H1 (cell line): ENCODE measurements at regions not wholly inside any gene's neighbourhood (a gene's known extent, or its start where the extent isn't known, plus 50 kb on each side); places are given as distances from the start of the nearest gene placed in this dataset.

Experiments
- CTCF ChIA-PET: fragments of 300-600 bp; sonication (Branson Sonifier 250); formaldehyde crosslinking; loops from one replicate; lab custom pipeline; 2021; ENCODE audit not compliant: partially characterized antibody; lab: Charles Lee
- POLR2A ChIA-PET: fragments of 300-600 bp; sonication (Branson Sonifier 250); formaldehyde crosslinking; loops from one replicate; lab custom pipeline; 2021; ENCODE audit warnings: inconsistent platforms; ENCODE audit not compliant: partially characterized antibody; lab: Charles Lee
- DNase-seq, 2 experiments: peaks; one replicate each; pipeline versions ENCODE4 v3.0.0 to v3.0.0-alpha.2; 2010 to 2022; ENCODE audit warnings: low spot score in 2 of 2, low read depth in 1 of 2, mixed read lengths in 1 of 2
- FAIRE-seq: peaks from 2 replicates; lab custom pipeline; 2011; peaks lifted over from hg19 to GRCh38; lab: Jason Lieb, UNC
- H2AFZ ChIP-seq: 2 replicates; pipeline ENCODE4 v1.8.1; 2012; ENCODE audit warnings: low read length, inconsistent platforms
- H2AK5ac ChIP-seq: 2 replicates; pipeline ENCODE4 v1.6.1; 2013; ENCODE audit warnings: low read depth, low read length
- H2BK120ac ChIP-seq: replicated peaks from 2 replicates; pipeline ENCODE3; 2013; ENCODE audit warnings: low read depth, low read length, inconsistent platforms
- H2BK12ac ChIP-seq: 2 replicates; pipeline ENCODE4 v1.6.1; 2013; ENCODE audit warnings: low read depth, low read length
- H2BK15ac ChIP-seq: 2 replicates; pipeline ENCODE4 v1.6.1; 2013; ENCODE audit warnings: low read length
- H2BK20ac ChIP-seq: 2 replicates; pipeline ENCODE4 v1.6.1; 2013; ENCODE audit warnings: low read length
- H2BK5ac ChIP-seq: 2 replicates; pipeline ENCODE4 v1.6.1; 2013; ENCODE audit warnings: low read depth, low read length
- H3K14ac ChIP-seq: 2 replicates; pipeline ENCODE4 v1.6.1; 2013; ENCODE audit warnings: inconsistent platforms; ENCODE audit not compliant: insufficient read length
- H3K18ac ChIP-seq: 2 replicates; pipeline ENCODE4 v1.6.1; 2013; ENCODE audit warnings: low read length; ENCODE audit errors: extremely low read depth
- H3K23ac ChIP-seq: 2 replicates; pipeline ENCODE4 v1.6.1; 2013; ENCODE audit warnings: inconsistent platforms; ENCODE audit not compliant: insufficient read length
- H3K23me2 ChIP-seq: 2 replicates; pipeline ENCODE4 v1.6.1; 2013; ENCODE audit warnings: low read depth, low read length
- H3K27ac ChIP-seq: 2 replicates; pipeline ENCODE4 v1.6.1; 2011; ENCODE audit warnings: low read depth, low read length, inconsistent platforms
- H3K27me3 ChIP-seq, 4 experiments: replicated peaks in 1 of 4; 1 replicate in 1 of 4; 2 replicates in 3 of 4; pipeline versions ENCODE4 v1.6.1 to v1.8.1; 2011 to 2013; ENCODE audit warnings: low read length in 3 of 4, mild to moderate bottlenecking in 3 of 4, inconsistent platforms in 2 of 4, mixed read lengths in 2 of 4, moderate library complexity in 1 of 4; ENCODE audit not compliant: control insufficient read depth in 3 of 4, insufficient read depth in 3 of 4; ENCODE audit errors: extremely low read depth in 1 of 4
- H3K36me3 ChIP-seq, 4 experiments: 2 replicates each; pipeline versions ENCODE4 v1.6.1 to v1.8.1; 2011 to 2013; ENCODE audit warnings: mild to moderate bottlenecking in 4 of 4, low read length in 3 of 4, moderate library complexity in 2 of 4, control low read depth in 1 of 4, inconsistent platforms in 1 of 4; ENCODE audit not compliant: insufficient read depth in 4 of 4, control insufficient read depth in 2 of 4
- H3K4ac ChIP-seq: replicated peaks from 2 replicates; pipeline ENCODE3; 2013; ENCODE audit warnings: low read length, low read depth, mixed read lengths, inconsistent platforms; ENCODE audit not compliant: insufficient read length
- H3K4me1 ChIP-seq, 4 experiments: replicated peaks in 1 of 4; 1 replicate in 1 of 4; 2 replicates in 3 of 4; pipeline versions ENCODE4 v1.6.1 to v1.8.1; 2011 to 2013; ENCODE audit warnings: low read length in 3 of 4, inconsistent platforms in 2 of 4, mixed read lengths in 1 of 4; ENCODE audit not compliant: insufficient read depth in 4 of 4, control insufficient read depth in 3 of 4
- H3K4me2 ChIP-seq, 2 experiments: 2 replicates each; pipeline versions ENCODE4 v1.6.1 to v1.8.1; 2011 to 2013; ENCODE audit warnings: low read depth in 2 of 2, low read length in 2 of 2, control low read depth in 1 of 2, inconsistent platforms in 1 of 2, mild to moderate bottlenecking in 1 of 2; ENCODE audit not compliant: insufficient read depth in 1 of 2
- H3K4me3 ChIP-seq, 4 experiments: fragments of 200-600, 300-600 bp in 1 of 4; sonication (generic), shearing (Covaris generic), sonication (Bioruptor Twin) in 1 of 4; 2 replicates each; pipeline versions ENCODE4 v1.5.1 to v1.8.1; 2011 to 2016; ENCODE audit warnings: low read length in 4 of 4, low read depth in 3 of 4, control low read depth in 2 of 4, inconsistent platforms in 2 of 4, mild to moderate bottlenecking in 2 of 4, mixed read lengths in 1 of 4, moderate library complexity in 1 of 4; ENCODE audit not compliant: insufficient read depth in 2 of 4; ENCODE audit errors: extremely low read depth in 1 of 4
- H3K56ac ChIP-seq: replicated peaks from 2 replicates; pipeline ENCODE3; 2013; ENCODE audit warnings: low read depth, mild to moderate bottlenecking, mixed read lengths, low read length, inconsistent platforms; ENCODE audit not compliant: insufficient read length
- H3K79me1 ChIP-seq: 2 replicates; pipeline ENCODE4 v1.6.1; 2013; ENCODE audit warnings: low read depth, low read length, control low read depth
- H3K79me2 ChIP-seq, 2 experiments: 2 replicates each; pipeline versions ENCODE4 v1.6.1 to v1.8.1; 2012 to 2013; ENCODE audit warnings: low read length in 2 of 2, mild to moderate bottlenecking in 2 of 2, inconsistent platforms in 1 of 2; ENCODE audit not compliant: insufficient read depth in 2 of 2, control insufficient read depth in 1 of 2
- H3K9ac ChIP-seq, 4 experiments: replicated peaks in 1 of 4; 1 replicate in 1 of 4; 2 replicates in 3 of 4; pipeline versions ENCODE4 v1.6.1 to v1.8.1; 2011 to 2013; ENCODE audit warnings: low read depth in 3 of 4, low read length in 3 of 4, control low read depth in 2 of 4, mild to moderate bottlenecking in 2 of 4, moderate library complexity in 2 of 4, inconsistent platforms in 1 of 4; ENCODE audit errors: extremely low read depth in 1 of 4
- H3K9me3 ChIP-seq, 2 experiments: 2 replicates each; pipeline versions ENCODE4 v1.6.1 to v1.8.1; 2012 to 2013; ENCODE audit warnings: mild to moderate bottlenecking in 2 of 2, moderate library complexity in 2 of 2, control low read depth in 1 of 2, inconsistent platforms in 1 of 2, low read depth in 1 of 2, low read length in 1 of 2, mixed read lengths in 1 of 2; ENCODE audit not compliant: insufficient read depth in 2 of 2
- H4K20me1 ChIP-seq, 2 experiments: replicated peaks in 1 of 2; 2 replicates each; pipeline versions ENCODE3 to v1.8.1; 2011 to 2013; ENCODE audit warnings: inconsistent platforms in 2 of 2, low read length in 2 of 2, mild to moderate bottlenecking in 1 of 2; ENCODE audit not compliant: insufficient read depth in 2 of 2, control insufficient read depth in 1 of 2
- H4K5ac ChIP-seq: 2 replicates; pipeline ENCODE4 v1.6.1; 2013; ENCODE audit warnings: low read length, low read depth, mixed read lengths, inconsistent platforms; ENCODE audit not compliant: insufficient read length
- H4K8ac ChIP-seq: 2 replicates; pipeline ENCODE4 v1.8.0; 2013; ENCODE audit warnings: mild to moderate bottlenecking, moderate library complexity, low read length, inconsistent platforms; ENCODE audit not compliant: insufficient read depth; ENCODE audit errors: extremely low read depth
- H4K91ac ChIP-seq: replicated peaks from 2 replicates; pipeline ENCODE3; 2013; ENCODE audit warnings: low read length, mixed read lengths, inconsistent platforms; ENCODE audit not compliant: insufficient read length
- BACH1 ChIP-seq: IDR thresholded peaks from 2 replicates; pipeline ENCODE4 v1.6.1; 2012; ENCODE audit warnings: low read length, improper control_type of control experiment
- CBX5 ChIP-seq: fragments of 300-800, 300-1000 bp; sonication (generic); IDR thresholded peaks from 2 replicates; pipeline ENCODE4 v1.7.1; 2016; ENCODE audit warnings: antibody characterized with exemption, low read length, low read depth
- CREB1 ChIP-seq: IDR thresholded peaks from 2 replicates; pipeline ENCODE4 v1.6.1; 2012; ENCODE audit warnings: inconsistent platforms
- POLR2A ChIP-seq, 2 experiments: IDR thresholded peaks; 1 replicate in 1 of 2; 2 replicates in 1 of 2; pipeline ENCODE4 v1.6.1; 2011; ENCODE audit warnings: low read depth in 2 of 2, low read length in 2 of 2, mild to moderate bottlenecking in 2 of 2; ENCODE audit errors: control extremely low read depth in 1 of 2
- POU5F1 ChIP-seq: IDR thresholded peaks from 2 replicates; pipeline ENCODE4 v1.6.1; 2011; ENCODE audit warnings: low read depth, mild to moderate bottlenecking, low read length, moderate library complexity
- RFX5 ChIP-seq: IDR thresholded peaks from 2 replicates; pipeline ENCODE4 v1.6.1; 2011; ENCODE audit warnings: low read depth, low read length, improper control_type of control experiment, borderline replicate concordance
- SIN3A ChIP-seq, 2 experiments: IDR thresholded peaks in 1 of 2; conservative IDR thresholded peaks in 1 of 2; 2 replicates each; pipeline ENCODE4 v1.6.1; 2011 to 2012; ENCODE audit warnings: low read length in 2 of 2, improper control_type of control experiment in 1 of 2, low read depth in 1 of 2, mild to moderate bottlenecking in 1 of 2
- SIX5 ChIP-seq: IDR thresholded peaks from 2 replicates; pipeline ENCODE4 v1.6.1; 2011; ENCODE audit warnings: mild to moderate bottlenecking, low read depth, low read length
- SP2 ChIP-seq: IDR thresholded peaks from 2 replicates; pipeline ENCODE4 v1.6.1; 2012; ENCODE audit warnings: mild to moderate bottlenecking, low read length, inconsistent platforms
- SP4 ChIP-seq: IDR thresholded peaks from 2 replicates; pipeline ENCODE4 v1.6.1; 2012; ENCODE audit warnings: low read length, inconsistent platforms
- TBP ChIP-seq: IDR thresholded peaks from 2 replicates; pipeline ENCODE4 v1.6.1; 2011; ENCODE audit warnings: low read depth, low read length, improper control_type of control experiment
- TCF12 ChIP-seq: IDR thresholded peaks from 2 replicates; pipeline ENCODE4 v1.6.1; 2011; ENCODE audit warnings: low read depth, mild to moderate bottlenecking, low read length
- TEAD4 ChIP-seq: IDR thresholded peaks from 2 replicates; pipeline ENCODE4 v1.6.1; 2012; ENCODE audit warnings: low read depth, low read length, inconsistent platforms, mixed read lengths
- ZNF274 ChIP-seq: IDR thresholded peaks from 2 replicates; pipeline ENCODE4 v1.7.0; 2012; ENCODE audit warnings: low read length, borderline replicate concordance; ENCODE audit errors: extremely low read depth
- WGBS, 2 experiments: shearing (Covaris generic) in 1 of 2; methylation state at CpG; one replicate each; pipeline versions ENCODE4 v1.1.6 to v1.1.7; 2013 to 2015; ENCODE audit warnings: low lambda C conversion rate in 2 of 2, mixed read lengths in 2 of 2, inconsistent platforms in 1 of 2, low coverage in 1 of 2, missing lambda C conversion rate in 1 of 2; ENCODE audit not compliant: insufficient replicate concordance in 2 of 2, insufficient coverage in 1 of 2, insufficient read length in 1 of 2; ENCODE audit errors: extremely low coverage in 1 of 2, missing lambda C conversion rate in 1 of 2; 5-methylcytosine and 5-hydroxymethylcytosine counted together

- no peak for DNase-seq
- no peak overlapping the region for H3K4me2 ChIP-seq
- no peaks in the 10 kb centered on the region for H4K20me1 ChIP-seq
- ChIA-PET POLR2A (no interaction called here), CTCF (no interaction called here)
- no peak overlapping the region for H3K9ac ChIP-seq
- H3K9me3 ChIP-seq: no peaks in the 10 kb centered on the region
- no peaks in the 10 kb centered on the region for H3K36me3 ChIP-seq
- TF ChIP-seq SP4 (no peak), CBX5 (no peak), ZNF274 (no peak), SP2 (no peak), SIN3A (conservative IDR thresholded peaks at IDR 0.05 in 1 of 2, IDR thresholded peaks at IDR 0.05 in 1 of 2; ENCODE audit: low read depth in 1 of 2, low read length in 2 of 2) (no peak), POLR2A (IDR thresholded peaks at IDR 0.05; ENCODE audit: control extremely low read depth in 1 of 2, low read depth in 2 of 2, low read length in 2 of 2) (no peak), POU5F1 (no peak), CREB1 (no peak), TEAD4 (no peak), SIX5 (no peak), BACH1 (no peak), TCF12 (no peak), RFX5 (no peak), TBP (no peak)
- H2BK12ac ChIP-seq: no peak overlapping the region
- H3K4me3 ChIP-seq: no peak overlapping the region
- no peak overlapping the region for H3K23ac ChIP-seq
- no peaks in the 10 kb centered on the region; a peak in 1 of 7 replicates for H3K4me1 ChIP-seq
- H4K5ac ChIP-seq: no peak overlapping the region
- H2BK120ac ChIP-seq: no peak overlapping the region
- H3K79me1 ChIP-seq: no peaks in the 10 kb centered on the region
- no peak overlapping the region for H4K91ac ChIP-seq
- no peak overlapping the region for H2AK5ac ChIP-seq
- no peak overlapping the region for H2AFZ ChIP-seq
- no peak overlapping the region for H3K27ac ChIP-seq
- no peaks in the 10 kb centered on the region for H3K23me2 ChIP-seq
- 91% methylated on average over 5 of the region's 5 CpGs; no CpG with 5 or more reads in 1 of the 2 experiments for WGBS, 2 experiments
- no peak overlapping the region for H3K4ac ChIP-seq
- H2BK15ac ChIP-seq: no peak overlapping the region
- H2BK5ac ChIP-seq: no peak overlapping the region
- no peak overlapping the region for H4K8ac ChIP-seq
- no peaks in the 10 kb centered on the region for H3K27me3 ChIP-seq
- no peaks in the 10 kb centered on the region for H3K79me2 ChIP-seq
- no peak overlapping the region for H2BK20ac ChIP-seq
- no peak for FAIRE-seq
- no peak overlapping the region for H3K14ac ChIP-seq
- H3K18ac ChIP-seq: no peak overlapping the region
- no peak overlapping the region for H3K56ac ChIP-seq
Measured at GRCh38 chr4:36676139-36677050, 395.0 kb downstream of the DTHD1 start.
